CD4-positive, alpha-beta T cell treated with Interleukin-15 for 1 hour (primary cell): ENCODE measurements at regions not wholly inside any gene's neighbourhood (a gene's known extent, or its start where the extent isn't known, plus 50 kb on each side); places are given as distances from the start of the nearest gene placed in this dataset.
"Not testable (repeated sequence)": the region's sequence is repeated elsewhere in the genome, so short reads cannot be mapped to it uniquely, and the experiment has no call there.

ENCODE experiments used
- DNase-seq: peaks from one replicate; pipeline ENCODE4 v3.0.0-alpha.2; 2020

GRCh38 chr4:75180790-75181776 lies 248.2 kb downstream of the PARM1 start:
- DNase-seq = no peak

- no peak for DNase-seq
Observed at GRCh38 chr4:75180217-75180616, 247.3 kb downstream of the PARM1 start.

- DNase-seq = no peak
Observed at GRCh38 chr4:75179510-75179909, 246.6 kb downstream of the PARM1 start.

GRCh38 chr4:75172551-75172950 lies 239.6 kb downstream of the PARM1 start:
- DNase-seq = no peak

GRCh38 chr4:75169427-75169826 lies 236.5 kb downstream of the PARM1 start:
- no peak for DNase-seq

GRCh38 chr4:75169020-75169419 lies 236.1 kb downstream of the PARM1 start:
- DNase-seq = no peak

- no peak for DNase-seq
Observed at GRCh38 chr4:75168548-75168947, 235.6 kb downstream of the PARM1 start.

GRCh38 chr4:75165100-75165499 lies 232.2 kb downstream of the PARM1 start:
- not testable (repeated sequence) for DNase-seq

GRCh38 chr4:75158451-75158850 lies 225.5 kb downstream of the PARM1 start:
- no peak for DNase-seq

- no peak for DNase-seq
Observed at GRCh38 chr4:75154994-75155393, 222.1 kb downstream of the PARM1 start.

- no peak for DNase-seq
Observed at GRCh38 chr4:75146223-75146622, 213.3 kb downstream of the PARM1 start.

GRCh38 chr4:75144475-75144874 lies 211.6 kb downstream of the PARM1 start:
- DNase-seq = no peak

GRCh38 chr4:75142850-75143249 lies 209.9 kb downstream of the PARM1 start:
- no peak for DNase-seq

- no peak for DNase-seq
Observed at GRCh38 chr4:75142382-75142781, 209.5 kb downstream of the PARM1 start.

- DNase-seq = no peak
Observed at GRCh38 chr4:75141162-75141561, 208.2 kb downstream of the PARM1 start.

GRCh38 chr4:75137302-75137701 lies 204.4 kb downstream of the PARM1 start:
- DNase-seq = no peak

GRCh38 chr4:75135068-75135825 lies 202.3 kb downstream of the PARM1 start:
- no peak for DNase-seq

GRCh38 chr4:75126870-75127269 lies 194.0 kb downstream of the PARM1 start:
- not testable (repeated sequence) for DNase-seq

GRCh38 chr4:75126058-75126457 lies 193.1 kb downstream of the PARM1 start:
- DNase-seq = no peak

- no peak for DNase-seq
Observed at GRCh38 chr4:75122424-75123014, 189.6 kb downstream of the PARM1 start.

GRCh38 chr4:75118739-75119138 lies 185.8 kb downstream of the PARM1 start:
- no peak for DNase-seq

GRCh38 chr4:75110061-75110460 lies 177.1 kb downstream of the PARM1 start:
- no peak for DNase-seq
